Right ventricle myocardium inferior (tissue), 1 donor: ENCODE measurements at regions not wholly inside any gene's neighbourhood (a gene's known extent, or its start where the extent isn't known, plus 50 kb on each side); places are given as distances from the start of the nearest gene placed in this dataset.

Source experiments
- ATAC-seq: fragments of 200-7000 bp; cut with Tn5 transposase; one replicate; pipeline ENCODE4 v1.9.1; 2020; ENCODE audit warnings: mild to moderate bottlenecking, moderate library complexity
- DNase-seq: peaks from one replicate; pipeline ENCODE4 v3.0.0; 2021; ENCODE audit errors: missing footprints
- intact Hi-C: fragments of 100-400 bp; cut with DNase I; formaldehyde crosslinking; loops from one replicate; pipeline ENCODE4 v1.11.0; 2022
- donor health status: DM: no; HTN: yes; CAD: no; lungs with severe emphysema.

- intact Hi-C loops: no loop called here
These were observed 302.6 kb downstream of the KLF6 start for GRCh38 chr10:3482200-3482993.

DNA sequence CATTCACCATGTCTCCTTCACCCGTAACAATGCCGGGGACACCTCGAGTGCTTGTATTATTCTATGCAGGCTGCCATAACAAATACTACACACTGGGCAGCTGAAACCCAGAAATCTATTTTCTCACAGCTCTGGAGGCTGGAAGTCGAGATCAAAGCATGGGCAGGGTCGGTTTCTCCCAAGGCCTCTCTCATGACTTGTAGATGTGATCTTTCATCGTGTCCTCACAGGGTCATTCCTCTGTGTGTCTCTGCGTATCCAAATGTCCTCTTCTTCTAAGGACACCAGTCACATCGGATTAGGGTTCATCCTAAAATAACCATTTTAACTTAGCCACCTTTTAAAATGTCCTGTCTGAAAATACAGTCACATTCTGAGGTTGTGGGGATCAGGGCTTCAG, 303.5 kb downstream of the KLF6 start:
- intact Hi-C loops: no loop called here
- DNase-seq: no peak
- ATAC-seq: no peak

More at GRCh38 chr10:3482200-3482993, 302.6 kb downstream of the KLF6 start:
- ATAC-seq (peak; percentile 72), DNase-seq (peak; percentile 66)

DNA sequence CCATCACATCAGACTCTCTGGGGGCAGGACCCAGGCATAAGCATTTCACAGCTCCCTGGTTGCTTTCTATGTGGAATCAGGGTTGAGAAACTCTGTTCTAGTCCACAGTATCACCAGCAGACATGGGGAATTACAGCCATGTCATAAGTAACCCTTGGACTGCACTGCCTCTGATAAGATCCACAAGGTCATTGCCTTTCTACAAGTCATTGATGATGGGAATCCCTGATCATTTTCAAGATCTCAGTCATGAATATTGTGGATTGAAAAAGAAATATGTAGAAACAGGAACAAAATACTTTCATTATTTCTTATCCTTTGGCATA, 304.1 kb downstream of the KLF6 start:
- no peak for ATAC-seq
- DNase-seq: no peak
- intact Hi-C loops: no loop called here

- no peak for ATAC-seq
- DNase-seq: no peak
- intact Hi-C loops: no loop called here
These were observed 304.6 kb downstream of the KLF6 start for GRCh38 chr10:3480281-3480989.

DNA sequence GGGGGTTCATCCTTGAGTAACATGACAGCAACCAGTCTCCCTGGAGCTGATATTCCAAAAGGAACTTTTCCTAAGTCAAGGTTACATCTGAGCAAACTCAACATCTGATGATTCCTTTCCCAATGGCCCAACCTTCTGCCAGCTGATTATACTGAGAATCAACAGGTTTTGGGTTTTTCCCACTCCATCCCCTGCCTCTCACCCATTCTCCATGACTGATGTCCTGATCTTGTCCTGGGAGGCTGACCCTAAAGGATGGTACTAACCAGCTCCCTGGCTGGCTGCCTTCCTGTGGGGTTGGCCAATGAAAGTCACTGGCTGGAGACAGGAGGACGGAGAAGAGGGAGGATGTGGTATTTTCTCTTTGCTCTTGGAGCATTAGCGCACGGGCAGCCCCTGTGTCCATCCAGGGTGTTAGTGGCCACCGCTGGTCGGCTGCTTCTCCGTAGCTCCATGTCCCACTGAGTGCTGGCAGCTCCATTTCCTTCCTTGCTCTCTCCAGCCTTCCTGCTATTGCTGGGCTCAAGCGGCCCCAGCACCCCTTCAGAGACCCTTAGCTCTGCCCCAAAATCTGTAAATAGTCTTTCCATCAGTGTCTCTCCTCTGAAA, 306.2 kb upstream of the PITRM1 start:
- intact Hi-C loops: no loop called here
- DNase-seq: no peak
- ATAC-seq: no peak

DNA sequence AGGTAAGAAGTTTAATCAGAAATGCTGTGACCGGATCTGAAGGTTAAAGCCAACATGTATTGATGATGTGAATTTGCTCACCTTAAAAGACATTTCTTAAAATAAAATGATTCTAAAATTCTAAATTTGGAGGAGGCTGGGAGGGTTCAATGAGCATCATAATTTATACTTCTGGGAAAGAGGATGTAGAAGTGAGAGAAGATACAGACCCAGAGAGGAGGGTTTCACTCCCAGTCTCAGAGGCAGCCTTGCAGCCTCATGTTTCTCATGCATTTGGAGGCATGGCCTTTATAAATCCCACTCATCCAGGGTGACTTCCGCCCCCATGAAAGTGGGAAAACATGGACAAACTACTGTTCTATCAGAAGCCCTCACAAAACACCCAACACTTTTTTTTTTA, 305.6 kb upstream of the PITRM1 start:
- DNase-seq (no peak), ATAC-seq (no peak)
- intact Hi-C loops: no loop called here

- DNase-seq: no peak
- no peak for ATAC-seq
- intact Hi-C loops: no loop called here
These were observed 305.1 kb upstream of the PITRM1 start for GRCh38 chr10:3477683-3478082.

DNA sequence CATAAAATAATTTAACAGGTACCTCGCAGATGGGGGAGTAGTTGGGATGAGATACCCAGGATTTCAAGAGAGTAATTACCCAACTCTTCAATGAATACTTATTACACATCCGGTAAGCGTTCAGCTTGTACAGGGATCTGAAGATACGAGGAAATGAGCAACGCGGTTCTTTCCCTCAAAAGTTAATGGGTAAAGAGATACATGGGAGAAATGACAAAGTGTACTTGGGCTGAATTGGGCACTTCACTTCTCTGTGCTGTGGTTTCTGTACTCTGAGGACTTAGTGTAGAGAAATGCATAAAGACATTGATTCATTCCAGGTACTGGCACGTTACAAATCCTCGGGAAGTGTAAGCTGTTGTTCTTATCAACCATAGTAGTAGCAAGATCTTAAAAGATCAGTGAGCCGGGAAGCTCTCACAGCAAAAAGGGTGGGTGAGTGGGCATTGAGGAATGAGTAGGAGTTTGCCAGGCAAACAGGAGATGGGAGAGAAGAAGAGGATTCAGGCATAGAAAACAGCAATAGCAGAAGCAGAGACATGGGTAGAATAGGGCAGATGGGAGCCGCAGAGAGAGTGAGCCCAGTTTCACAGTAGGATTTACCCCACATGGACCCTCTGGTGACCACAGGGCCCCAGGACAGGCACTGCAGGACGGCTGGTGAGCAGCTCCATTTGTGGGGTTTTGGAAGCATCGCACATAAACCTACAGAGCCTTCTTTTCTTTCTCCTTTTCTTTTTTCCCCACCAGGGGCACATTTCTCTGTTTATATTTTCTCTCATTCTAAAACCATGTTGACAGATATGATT, 304.3 kb upstream of the PITRM1 start:
- no peak for ATAC-seq
- intact Hi-C loops: no loop called here
- DNase-seq: no peak

DNA sequence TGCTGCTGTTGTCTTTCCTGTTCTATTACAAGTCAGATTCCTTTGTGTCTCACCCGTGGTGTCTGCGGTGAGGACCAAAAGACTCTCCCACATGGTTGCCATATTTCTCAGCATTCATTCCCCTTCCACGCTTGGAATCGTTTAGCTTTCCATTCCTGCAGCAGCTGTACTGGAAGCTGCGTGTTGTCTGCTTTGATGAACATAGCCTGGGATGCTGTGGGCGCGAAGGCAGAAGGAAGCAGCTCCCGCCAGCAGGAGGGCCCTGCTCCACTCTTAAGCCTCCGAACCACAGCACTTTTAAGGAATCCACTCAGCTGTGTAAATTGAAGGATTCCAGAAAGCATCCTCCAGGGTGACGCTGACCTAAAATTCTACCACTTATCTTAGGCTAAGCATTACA, 303.6 kb upstream of the PITRM1 start:
- no peak for DNase-seq
- intact Hi-C loops: no loop called here
- no peak for ATAC-seq

- no peak for ATAC-seq
- DNase-seq: no peak
- intact Hi-C loops: no loop called here
These were observed 302.8 kb upstream of the PITRM1 start for GRCh38 chr10:3475367-3475766.

DNA sequence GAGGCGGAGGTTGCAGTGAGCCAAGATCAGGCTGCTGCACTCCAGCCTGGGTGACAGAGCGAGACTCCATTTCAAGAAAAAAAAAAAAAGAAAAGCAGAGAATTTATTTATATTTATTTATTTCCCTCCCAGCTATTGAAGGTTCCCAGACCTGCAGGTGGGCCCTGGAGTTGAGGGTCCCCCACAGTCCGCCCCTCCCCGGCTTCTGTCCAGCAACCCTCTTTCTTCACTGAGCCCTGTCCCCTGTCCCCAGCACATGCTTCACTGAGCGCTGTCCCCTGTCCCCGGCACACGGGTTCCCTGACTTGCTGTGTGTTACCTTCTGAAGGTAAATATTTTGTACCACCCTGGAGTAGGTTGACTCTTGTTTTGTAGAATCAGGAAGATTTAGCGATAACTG, 301.7 kb upstream of the PITRM1 start:
- no peak for DNase-seq
- no peak for ATAC-seq
- intact Hi-C loops: no loop called here

DNA sequence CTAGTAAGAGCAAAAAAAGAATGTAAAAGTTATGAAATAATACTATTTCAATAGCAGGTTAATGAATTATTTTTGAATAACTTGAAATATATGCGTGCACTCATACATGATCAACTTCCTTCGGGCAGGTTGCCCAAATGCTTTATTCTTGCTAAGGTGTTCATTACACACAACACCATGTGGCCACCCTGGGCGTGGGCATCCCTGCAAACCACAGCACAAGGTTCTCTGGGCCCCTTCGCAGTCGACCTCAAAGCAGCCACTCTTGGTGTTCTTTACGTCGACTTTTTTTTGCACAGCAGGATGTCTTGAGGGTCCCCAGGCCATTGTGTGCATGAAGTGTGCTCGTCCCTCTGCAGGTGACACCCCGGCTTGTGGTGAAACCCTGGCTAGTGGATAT, 300.7 kb upstream of the PITRM1 start:
- DNase-seq (no peak), ATAC-seq (no peak)
- intact Hi-C loops: loop anchor here (2.0 kb wide), 1 partner anchor 308 kb away; no protein-coding TSS in a partner anchor

GRCh38 chr10:3472287-3473051, 299.9 kb upstream of the PITRM1 start:
- intact Hi-C loops: loop anchor here (2.0 kb wide), 1 partner anchor 308 kb away; no protein-coding TSS in a partner anchor
- DNase-seq (no peak), ATAC-seq (no peak)

DNA sequence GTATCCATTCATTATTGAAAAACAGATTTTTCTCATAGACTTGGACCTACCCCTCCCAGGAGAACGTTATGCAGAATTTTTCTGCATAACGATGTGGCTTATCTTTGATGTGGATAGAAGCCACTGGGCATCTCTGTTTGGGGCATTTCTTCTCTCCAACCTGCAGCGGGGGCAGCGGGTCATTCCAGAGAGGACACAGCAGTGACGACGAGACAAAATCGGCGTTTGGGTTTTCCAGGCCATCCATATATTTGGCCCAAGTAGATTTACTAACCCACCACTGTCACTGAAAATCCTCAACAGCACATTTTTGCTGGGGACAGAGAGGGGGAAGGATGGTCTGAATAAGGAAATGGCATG, 299.3 kb upstream of the PITRM1 start:
- intact Hi-C loops: loop anchor here (2.0 kb wide), 1 partner anchor 309 kb away; no protein-coding TSS in a partner anchor
- ATAC-seq: no peak
- DNase-seq: no peak

DNA sequence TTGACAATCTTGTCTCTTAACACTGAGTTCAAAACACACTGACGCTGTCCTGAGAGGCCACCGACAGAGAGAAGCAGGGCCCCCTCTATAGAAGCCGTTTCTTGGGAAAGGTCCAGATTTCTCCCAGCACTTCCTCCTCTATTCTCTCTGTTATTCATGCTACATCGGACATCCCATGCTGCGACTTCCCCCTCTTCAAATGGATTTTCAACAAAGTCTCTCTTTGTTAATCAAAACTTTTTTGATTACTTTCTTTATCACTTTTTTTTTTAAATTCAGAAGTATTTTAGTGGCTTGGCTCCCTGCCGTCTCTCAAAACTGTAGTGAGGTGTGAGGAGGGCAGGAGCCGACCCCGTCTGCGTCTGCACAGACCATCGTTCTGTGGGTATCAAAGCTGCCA, 298.9 kb upstream of the PITRM1 start:
- ATAC-seq (no peak), DNase-seq (no peak)
- intact Hi-C loops: no loop called here

DNA sequence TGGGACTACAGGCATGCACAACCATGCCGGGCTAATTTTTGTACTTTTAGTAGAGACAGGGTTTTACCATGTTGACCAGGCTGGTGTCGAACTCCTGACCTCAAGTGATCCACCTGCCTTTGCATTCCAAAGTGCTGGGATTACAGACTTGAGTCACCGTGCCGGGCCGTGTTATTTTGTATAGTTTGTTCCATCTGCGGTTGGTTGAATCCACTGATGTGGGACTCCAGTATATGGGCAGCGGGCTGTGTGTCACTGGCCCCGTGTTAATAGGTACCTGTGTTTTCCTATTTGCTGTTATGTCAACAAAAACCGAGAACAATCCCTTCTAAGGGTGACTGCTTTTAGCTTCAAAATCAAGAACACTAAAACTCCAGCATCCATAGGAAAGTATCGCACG, 297.6 kb upstream of the PITRM1 start:
- intact Hi-C loops: no loop called here
- DNase-seq: no peak
- ATAC-seq: no peak

DNA sequence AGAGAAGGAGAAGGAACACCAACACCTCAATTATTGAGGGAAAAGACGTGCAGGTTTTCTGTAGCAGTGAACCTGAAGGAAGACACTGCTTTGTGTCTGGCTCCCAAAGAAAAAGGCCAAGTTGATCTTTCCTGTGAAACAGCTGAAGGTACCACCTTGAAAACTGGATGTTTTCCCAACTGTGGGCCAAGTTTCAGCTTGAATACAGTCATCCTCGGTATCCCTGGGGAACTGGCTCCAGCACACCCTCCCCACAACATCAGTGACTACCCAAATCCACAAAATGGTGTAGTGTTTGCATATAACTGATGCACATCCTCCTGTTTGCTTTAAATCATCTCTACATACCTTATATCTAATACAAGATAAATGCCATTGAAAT, 297.0 kb upstream of the PITRM1 start:
- ATAC-seq: no peak
- intact Hi-C loops: loop anchor here (5.0 kb wide), 3 partner anchors 72 to 1188 kb away; no protein-coding TSS in a partner anchor
- DNase-seq: no peak

- peak; percentile 76 for DNase-seq
- intact Hi-C loops: loop anchor here (5.0 kb wide), 3 partner anchors 72 to 1188 kb away; no protein-coding TSS in a partner anchor
- ATAC-seq: peak; percentile 77
These were observed 296.5 kb upstream of the PITRM1 start for GRCh38 chr10:3468919-3469638.
